Stimulated activated CD4-positive, alpha-beta T cell treated with anti-CD3 and anti-CD28 coated beads, Interleukin-1b, Interleukin-23, amount 100 ng/mL, for 4 hours (primary cell): ENCODE measurements at regions not wholly inside any gene's neighbourhood (a gene's known extent, or its start where the extent isn't known, plus 50 kb on each side); places are given as distances from the start of the nearest gene placed in this dataset.
"Not testable (repeated sequence)": the region's sequence is repeated elsewhere in the genome, so short reads cannot be mapped to it uniquely, and the experiment has no call there.

ENCODE experiments used
- DNase-seq, 2 donors: peaks; one replicate each; pipeline ENCODE4 v3.0.0-alpha.2; 2020; ENCODE audit warnings: low read depth in 2 of 2

DNA sequence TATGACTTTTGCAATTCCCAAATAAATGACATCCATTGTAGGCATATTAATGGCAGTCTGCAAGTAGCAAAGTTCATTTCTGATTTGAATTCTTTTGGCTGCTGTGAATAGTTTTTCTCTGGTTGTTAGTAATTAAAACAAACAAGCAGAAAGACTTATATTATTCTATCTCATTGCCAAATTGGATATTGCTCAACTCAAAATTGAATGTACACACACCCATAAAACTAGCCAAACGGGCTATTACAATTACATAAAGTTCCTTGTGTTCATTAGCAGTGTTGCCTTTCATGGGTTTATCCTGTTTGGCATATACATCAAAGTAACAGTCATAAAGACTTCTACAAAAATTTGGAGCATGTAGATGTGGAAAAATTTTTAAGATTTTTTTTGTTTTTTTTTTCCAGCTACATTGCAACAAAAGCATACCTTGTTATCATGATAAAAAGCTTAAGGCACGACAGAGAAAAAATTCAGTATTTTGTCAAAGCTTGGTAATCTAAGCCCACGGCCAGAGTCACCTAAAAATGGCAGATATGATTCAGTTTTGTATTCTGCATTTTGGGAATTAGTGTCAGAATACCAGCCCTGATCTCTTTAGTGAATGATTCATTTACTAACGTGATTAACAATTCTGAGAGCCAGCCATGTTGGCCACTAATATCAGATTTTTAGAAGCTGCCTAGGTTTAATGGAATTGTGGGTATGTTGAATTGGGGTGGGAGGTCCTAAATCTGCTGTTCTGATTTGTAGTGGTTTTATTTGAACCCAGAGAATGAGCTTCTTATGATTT lies 108.4 kb downstream of the KLF5 start:
- DNase-seq: no peak

- DNase-seq: no peak
Observed at GRCh38 chr13:73166204-73166603, 107.4 kb downstream of the KLF5 start.

DNA sequence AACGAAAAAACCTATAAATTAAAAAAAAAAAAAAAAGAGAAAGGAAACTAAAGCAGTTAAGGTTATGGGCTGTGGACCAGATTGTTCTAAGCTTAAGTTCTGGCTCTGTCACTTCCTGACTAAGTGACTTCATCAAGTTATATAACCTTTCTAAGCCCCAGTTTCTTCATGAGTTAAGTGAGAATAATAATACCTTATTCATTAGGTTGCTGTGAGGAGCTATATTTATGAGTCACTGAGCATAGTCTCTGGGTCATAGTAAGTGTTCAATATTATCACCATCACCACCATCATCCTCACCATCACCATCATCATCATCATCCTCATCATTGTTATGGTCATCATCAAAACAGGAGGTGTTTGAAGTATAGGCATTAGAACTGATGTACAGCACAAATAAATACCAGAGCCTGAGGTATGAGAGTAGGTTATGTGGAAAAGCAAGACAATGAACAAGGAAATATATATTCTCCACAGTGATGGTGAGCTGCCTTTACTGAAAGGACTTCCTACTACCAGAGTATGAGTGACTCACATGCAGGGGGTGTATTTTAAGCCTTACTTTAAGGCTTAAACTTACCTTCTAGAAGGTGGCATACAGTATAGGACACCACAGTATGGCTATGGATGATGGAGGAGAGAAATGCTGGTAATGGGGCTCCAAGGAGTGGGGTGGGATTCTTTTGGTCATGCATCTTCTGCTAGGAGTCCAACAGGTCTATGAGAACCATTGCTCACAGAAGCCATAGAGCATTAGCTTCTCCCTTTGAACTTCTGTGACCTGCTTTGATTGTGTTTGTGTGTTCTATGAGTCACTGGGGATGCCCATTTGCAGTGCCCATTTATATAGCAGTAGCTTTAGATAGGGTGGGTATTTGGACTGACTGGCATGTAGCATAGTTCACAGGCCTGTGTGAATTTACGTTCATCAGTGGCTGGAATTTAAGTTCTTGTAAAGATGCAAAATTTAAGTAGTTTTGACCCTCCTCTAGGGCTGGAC lies 104.4 kb downstream of the KLF5 start:
- no peak for DNase-seq

- DNase-seq: not testable (repeated sequence)
Observed at GRCh38 chr13:73160371-73161031, 101.7 kb downstream of the KLF5 start.

DNA sequence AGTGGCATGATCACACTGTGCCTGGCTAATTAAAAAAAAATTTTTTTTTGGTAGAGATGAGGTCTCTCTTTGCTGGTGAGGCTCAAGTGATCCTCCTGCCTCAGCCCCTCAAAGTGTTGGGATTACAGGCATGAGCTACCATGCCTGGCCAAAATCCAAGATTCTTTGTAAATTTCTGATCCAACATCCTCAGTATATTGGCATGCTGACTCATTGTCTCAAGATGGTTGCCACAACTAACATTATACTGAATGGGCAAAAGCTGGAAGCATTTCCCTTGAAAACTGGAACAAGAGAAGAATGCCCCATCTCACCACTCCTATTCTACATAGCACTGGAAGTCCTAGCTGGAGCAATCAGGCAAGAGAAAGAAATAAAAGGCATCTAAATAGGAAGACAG lies 100.0 kb downstream of the KLF5 start:
- no peak for DNase-seq

- no peak for DNase-seq
Observed at GRCh38 chr13:73157031-73157430, 98.2 kb downstream of the KLF5 start.

DNA sequence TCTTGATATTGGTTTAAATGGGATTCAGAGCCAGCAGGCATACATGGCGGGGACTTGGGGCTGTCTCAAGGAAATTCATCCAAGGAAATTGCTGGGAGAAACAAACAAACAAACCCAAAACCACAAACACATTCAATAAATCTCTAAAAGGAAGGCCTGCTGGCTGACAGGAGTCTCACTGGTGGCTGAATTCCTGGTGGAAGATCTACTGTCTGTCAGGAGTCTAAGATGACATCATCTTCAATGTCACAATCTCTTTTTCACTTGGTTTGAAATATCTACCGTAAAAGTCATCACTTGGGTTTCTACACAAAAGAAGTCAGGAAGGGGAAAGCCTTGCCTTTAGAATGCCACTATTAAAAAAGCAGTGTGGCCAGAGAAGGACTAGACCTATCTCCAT lies 87.9 kb downstream of the KLF5 start:
- DNase-seq: no peak

DNA sequence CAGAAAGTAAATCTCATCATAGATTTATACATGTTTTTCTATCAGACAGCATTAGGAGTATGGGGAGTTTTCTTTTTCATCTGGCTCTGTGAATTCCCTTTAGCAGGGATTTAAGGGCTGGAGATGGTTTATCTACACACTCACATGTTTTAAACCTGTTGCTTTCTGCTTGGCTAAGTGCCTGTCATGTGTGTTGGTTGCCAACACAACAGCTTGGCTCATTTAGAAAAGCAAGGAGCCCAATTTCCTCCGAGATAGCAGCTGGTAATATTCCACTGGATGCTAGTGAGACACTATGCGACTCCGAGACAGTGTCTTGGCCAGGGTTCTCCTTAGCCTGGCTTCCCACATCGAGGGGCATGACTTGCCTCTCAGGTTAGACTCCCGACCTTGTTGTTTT lies 83.3 kb downstream of the KLF5 start:
- no peak for DNase-seq

GRCh38 chr13:73141292-73141771 lies 82.5 kb downstream of the KLF5 start:
- DNase-seq: no peak

- DNase-seq: no peak
Observed at GRCh38 chr13:73140801-73141200, 82.0 kb downstream of the KLF5 start.

GRCh38 chr13:73138638-73139491 lies 80.1 kb downstream of the KLF5 start:
- no peak for DNase-seq

DNA sequence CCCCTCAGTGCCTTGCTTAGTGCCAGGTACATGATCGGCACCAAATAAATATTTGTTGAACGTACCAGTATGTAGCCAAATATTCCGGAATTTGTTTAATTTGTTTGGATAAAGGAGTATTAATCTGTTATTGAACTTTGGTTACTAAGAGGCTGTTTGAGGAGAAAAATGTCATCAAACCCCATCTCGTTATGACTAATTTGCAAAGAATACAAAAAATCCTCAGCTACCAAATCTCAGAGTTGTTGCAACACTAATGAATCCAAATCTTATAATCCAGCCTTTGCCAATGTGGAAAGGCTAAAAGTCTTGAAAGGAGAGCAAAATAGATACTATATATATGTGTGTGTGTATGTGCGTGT lies 79.5 kb downstream of the KLF5 start:
- DNase-seq: no peak

DNA sequence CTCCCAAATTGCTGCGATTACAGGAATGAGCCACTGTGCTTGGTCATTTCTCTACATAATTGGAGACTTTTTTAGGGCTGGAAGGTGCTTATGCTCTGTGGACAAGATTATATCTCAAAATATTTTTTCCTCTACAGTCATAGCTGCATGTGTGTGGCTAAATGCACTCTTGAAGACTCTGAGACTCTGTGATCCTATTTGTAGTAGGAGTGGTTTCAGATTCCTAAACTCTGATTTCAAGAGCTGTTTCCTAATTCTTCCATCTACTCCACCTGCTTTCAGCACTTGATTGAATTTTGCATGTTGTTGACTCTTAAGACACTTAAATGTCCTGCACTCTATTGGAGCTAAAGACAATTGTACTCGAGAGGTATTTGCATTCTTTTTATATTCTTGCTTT lies 78.0 kb downstream of the KLF5 start:
- no peak for DNase-seq

DNA sequence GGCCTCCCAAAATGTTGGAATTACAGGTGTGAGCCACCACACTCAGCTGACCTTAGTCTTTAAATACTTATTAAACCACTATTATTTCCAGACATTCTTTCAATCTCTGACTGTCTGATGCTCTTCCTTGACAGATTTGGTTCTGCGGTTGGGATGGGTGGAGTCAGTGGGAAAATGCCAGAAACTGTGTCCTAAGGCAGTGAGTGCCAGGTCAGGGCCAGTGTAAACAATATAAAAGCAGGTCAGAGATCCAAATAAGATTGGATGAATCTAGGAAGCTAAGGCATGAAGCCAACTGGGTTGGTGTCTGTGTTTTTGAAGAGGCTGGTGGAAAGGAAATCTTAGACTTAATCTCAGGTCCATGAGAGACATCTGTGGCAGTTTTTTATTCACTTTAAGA lies 74.7 kb downstream of the KLF5 start:
- no peak for DNase-seq

- DNase-seq: no peak
Observed at GRCh38 chr13:73131247-73131646, 72.4 kb downstream of the KLF5 start.

DNA sequence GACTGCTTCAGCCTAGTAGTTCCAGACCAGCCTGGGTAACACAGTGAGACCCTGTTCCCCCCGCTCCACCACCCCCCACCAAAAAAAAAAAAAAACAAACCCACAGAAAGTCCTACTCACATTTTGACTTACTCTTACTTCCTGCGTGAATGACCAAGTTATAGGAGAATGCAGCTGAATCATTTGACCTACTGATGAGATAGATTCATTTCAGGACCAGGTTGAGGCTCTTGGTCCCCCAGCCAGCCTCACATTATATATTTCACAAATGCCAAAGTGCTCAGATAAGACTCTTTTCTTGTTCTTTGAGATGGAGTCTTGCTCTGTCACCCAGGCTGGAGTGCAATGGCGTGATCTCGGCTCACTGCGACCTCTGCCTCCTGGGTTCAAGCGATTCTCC lies 70.2 kb downstream of the KLF5 start:
- no peak for DNase-seq
